Heart right ventricle (tissue), 16 donors: ENCODE measurements at regions not wholly inside any gene's neighbourhood (a gene's known extent, or its start where the extent isn't known, plus 50 kb on each side); places are given as distances from the start of the nearest gene placed in this dataset.

Experiments
- ATAC-seq, 8 donors: fragments of 200-7000 bp; cut with Tn5 transposase; one replicate each; pipeline ENCODE4 v1.9.1; 2020; ENCODE audit warnings: mild to moderate bottlenecking in 8 of 8, moderate library complexity in 8 of 8, moderate number of reproducible peaks in 1 of 8
- DNase-seq, 2 donors: peaks; one replicate each; pipeline ENCODE4 v3.0.0-alpha.2; 2020
- H3K27ac ChIP-seq, 10 donors: fragments of 200-600 bp; sonication (generic) in 2 of 10; one replicate each; pipeline versions ENCODE4 v1.5.0 to v1.8.0; 2020 to 2022; ENCODE audit warnings: mild to moderate bottlenecking in 3 of 10
- H3K27me3 ChIP-seq, 7 donors: fragments of 200-600 bp; one replicate each; pipeline ENCODE4 v1.8.0; 2021 to 2022; ENCODE audit warnings: mild to moderate bottlenecking in 2 of 7
- H3K36me3 ChIP-seq, 9 donors: fragments of 200-600 bp; sonication (generic) in 1 of 9; one replicate each; pipeline versions ENCODE4 v1.5.0 to v1.8.0; 2020 to 2022; ENCODE audit warnings: mild to moderate bottlenecking in 2 of 9
- H3K4me1 ChIP-seq, 9 donors: fragments of 200-600 bp; sonication (generic) in 1 of 9; one replicate each; pipeline versions ENCODE4 v1.5.0 to v1.8.0; 2020 to 2022; ENCODE audit warnings: mild to moderate bottlenecking in 4 of 9
- H3K4me3 ChIP-seq, 10 donors: fragments of 200-600 bp; sonication (generic) in 2 of 10; one replicate each; pipeline versions ENCODE4 v1.5.0 to v1.8.0; 2020 to 2022; ENCODE audit warnings: mild to moderate bottlenecking in 7 of 10, moderate library complexity in 2 of 10
- H3K9me3 ChIP-seq, 11 donors: fragments of 200-600 bp in 10 of 11; sonication (generic) in 2 of 11; one replicate each; pipeline versions ENCODE4 v1.5.0 to v1.8.0; 2013 to 2022; ENCODE audit warnings: mild to moderate bottlenecking in 2 of 11, control low read depth in 1 of 11, moderate library complexity in 1 of 11
- WGBS, 2 donors: extraction: QIAGEN DNeasy Blood & Tissue Kit; methylation state at CpG; one replicate each; pipeline ENCODE4 v1.1.7; 2013; ENCODE audit warnings: inconsistent platforms in 1 of 2; 5-methylcytosine and 5-hydroxymethylcytosine counted together
- intact Hi-C, 10 donors: fragments of 100-400 bp; cut with DNase I; formaldehyde crosslinking; loops; one replicate each; pipeline versions ENCODE4 v1.11.1 to v1.14.2; 2022
- TF ChIP-seq, protein P1 (sequence below), 9 donors: fragments of 200-600 bp; sonication (generic) in 2 of 9; IDR thresholded peaks; one replicate each; pipeline versions ENCODE4 v1.5.0 to v1.8.0; 2021 to 2022; ENCODE audit warnings: antibody characterized with exemption in 9 of 9, mild to moderate bottlenecking in 5 of 9, moderate library complexity in 1 of 9
- donor health status: Arrhythmogenic right ventricular cardiomyopathy.
- donor health status: ischemic (EF 13 %, LVEDD 7.1; RV severe dilation, severe dysfunction).
- donor health status: healthy with polysubstance abuse.
- donor health status: DM: no; HTN: yes; CAD: no.
- donor health status: DM: no; HTN: no; CAD: no.
- donor health status: ischemic (EF 25% LVEDD 6.9; RV normal size, moderate dysfunction).
- donor health status: ischemic (EF 25% LVEDD 5.7; RV mildly dilated, moderate dysfunction).
- donor health status: healthy.
- donor health status: DM: yes; HTN: yes; CAD: no.
- donor health status: Ischemic cardiomyopathy.
- donor health status: ischemic (EF 35%, LVEDD 5.7; RV mildly dilated, moderate dysfunction).
- donor health status: nonischemic (EF 11% LVEDD 7.7; RV severe dilation, severe dysfunction).
- donor health status: DM: yes; HTN: yes; CAD: no.
- donor health status: PGD.
- donor health status: ischemic (EF 29% LVEDD 5.4; RV normal size, mild dysfunction).
- donor health status: nonischemic (EF 23%, LVEDD 6.1; RV moderate dilation, normal function).

GRCh38 chr18:67913040-67913439 is 396.5 kb upstream of the DSEL start:
- intact Hi-C loops = no loop called here
- WGBS, 2 donors = 76 to 81% methylated on average over 1 of the region's 1 CpG

GRCh38 chr18:67901573-67901972 is 385.1 kb upstream of the DSEL start:
- WGBS, 2 donors = 86 to 87% methylated on average over 5 of the region's 5 CpGs
- Histone ChIP-seq H3K27ac (no peak overlapping the region), H3K4me1 (no peaks in the 10 kb centered on the region), H3K27me3 (no peaks in the 10 kb centered on the region), H3K4me3 (no peak overlapping the region), H3K9me3 (no peaks in the 10 kb centered on the region), H3K36me3 (no peaks in the 10 kb centered on the region)
- ATAC-seq (no peak), DNase-seq (no peak)
- TF ChIP-seq, protein P1, sequence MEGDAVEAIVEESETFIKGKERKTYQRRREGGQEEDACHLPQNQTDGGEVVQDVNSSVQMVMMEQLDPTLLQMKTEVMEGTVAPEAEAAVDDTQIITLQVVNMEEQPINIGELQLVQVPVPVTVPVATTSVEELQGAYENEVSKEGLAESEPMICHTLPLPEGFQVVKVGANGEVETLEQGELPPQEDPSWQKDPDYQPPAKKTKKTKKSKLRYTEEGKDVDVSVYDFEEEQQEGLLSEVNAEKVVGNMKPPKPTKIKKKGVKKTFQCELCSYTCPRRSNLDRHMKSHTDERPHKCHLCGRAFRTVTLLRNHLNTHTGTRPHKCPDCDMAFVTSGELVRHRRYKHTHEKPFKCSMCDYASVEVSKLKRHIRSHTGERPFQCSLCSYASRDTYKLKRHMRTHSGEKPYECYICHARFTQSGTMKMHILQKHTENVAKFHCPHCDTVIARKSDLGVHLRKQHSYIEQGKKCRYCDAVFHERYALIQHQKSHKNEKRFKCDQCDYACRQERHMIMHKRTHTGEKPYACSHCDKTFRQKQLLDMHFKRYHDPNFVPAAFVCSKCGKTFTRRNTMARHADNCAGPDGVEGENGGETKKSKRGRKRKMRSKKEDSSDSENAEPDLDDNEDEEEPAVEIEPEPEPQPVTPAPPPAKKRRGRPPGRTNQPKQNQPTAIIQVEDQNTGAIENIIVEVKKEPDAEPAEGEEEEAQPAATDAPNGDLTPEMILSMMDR (IDR thresholded peaks at IDR 0.05) = no peak
- intact Hi-C loops = no loop called here

More at GRCh38 chr18:67913040-67913439, 396.5 kb upstream of the DSEL start:
- peaks cover 0 to 4% (median 0%) of the 10 kb centered on the region in 11 donors for H3K9me3 ChIP-seq
- H3K27ac ChIP-seq = no peak overlapping the region
- H3K4me3 ChIP-seq = no peak overlapping the region
- H3K4me1 ChIP-seq = no peaks in the 10 kb centered on the region
- DNase-seq = no peak
- H3K27me3 ChIP-seq = no peaks in the 10 kb centered on the region
- H3K36me3 ChIP-seq = no peaks in the 10 kb centered on the region
- ATAC-seq = no peak
- TF ChIP-seq, protein P1 (IDR thresholded peaks at IDR 0.05) = no peak

DNA sequence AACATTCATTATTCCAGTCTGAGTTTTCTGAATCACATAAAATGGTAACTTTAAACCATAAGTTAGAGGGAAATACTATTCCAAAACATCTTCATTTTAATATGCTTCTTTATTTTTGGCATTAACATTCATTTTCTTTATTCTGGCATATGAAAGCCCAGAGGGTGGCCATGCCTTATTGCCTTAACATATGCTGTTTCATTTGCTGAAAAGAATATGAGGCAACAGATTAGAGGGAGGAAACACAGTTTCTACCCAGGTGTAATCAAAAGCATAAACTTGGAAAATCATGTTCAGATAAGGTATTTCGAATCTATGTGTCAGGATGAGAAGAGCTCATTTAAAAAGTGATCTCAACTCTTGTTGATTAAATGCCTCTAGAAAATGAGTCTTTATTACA is 379.9 kb upstream of the DSEL start:
- no peaks in the 10 kb centered on the region for H3K27me3 ChIP-seq
- intact Hi-C loops = no loop called here
- no peak overlapping the region for H3K4me3 ChIP-seq
- no peaks in the 10 kb centered on the region for H3K9me3 ChIP-seq
- DNase-seq = no peak
- H3K27ac ChIP-seq = no peak overlapping the region
- H3K36me3 ChIP-seq = no peaks in the 10 kb centered on the region
- WGBS, 2 donors = 29 to 33% methylated on average over 1 of the region's 1 CpG
- TF ChIP-seq, protein P1 (IDR thresholded peaks at IDR 0.05) = no peak
- no peaks in the 10 kb centered on the region for H3K4me1 ChIP-seq
- no peak for ATAC-seq

DNA sequence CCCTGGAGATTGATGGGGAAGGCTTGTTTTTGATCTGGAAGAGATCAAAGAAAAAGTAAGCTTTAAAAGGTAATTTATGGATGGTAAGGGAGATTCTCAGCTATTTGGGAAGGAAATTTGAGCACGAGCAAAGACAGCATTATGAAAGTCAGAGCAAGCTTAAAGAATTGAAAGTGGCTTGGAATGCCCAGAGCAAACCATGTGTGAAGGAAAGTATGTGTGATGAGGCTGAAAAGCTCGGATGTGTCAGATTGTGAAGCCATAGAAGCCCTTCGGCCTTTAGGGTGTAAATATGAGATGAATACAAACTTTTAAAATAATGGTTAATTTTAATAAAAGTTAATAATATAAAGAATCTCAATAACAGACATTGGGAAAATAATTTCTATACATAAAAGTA is 377.4 kb upstream of the DSEL start:
- no peak for ATAC-seq
- H3K4me1 ChIP-seq = no peaks in the 10 kb centered on the region
- H3K27ac ChIP-seq = no peak overlapping the region
- H3K9me3 ChIP-seq = no peaks in the 10 kb centered on the region
- H3K36me3 ChIP-seq = no peaks in the 10 kb centered on the region
- no peaks in the 10 kb centered on the region for H3K27me3 ChIP-seq
- 71 to 76% methylated on average over 3 of the region's 3 CpGs for WGBS, 2 donors
- DNase-seq = no peak
- no peak overlapping the region for H3K4me3 ChIP-seq
- intact Hi-C loops = no loop called here
- TF ChIP-seq, protein P1 (IDR thresholded peaks at IDR 0.05) = no peak

DNA sequence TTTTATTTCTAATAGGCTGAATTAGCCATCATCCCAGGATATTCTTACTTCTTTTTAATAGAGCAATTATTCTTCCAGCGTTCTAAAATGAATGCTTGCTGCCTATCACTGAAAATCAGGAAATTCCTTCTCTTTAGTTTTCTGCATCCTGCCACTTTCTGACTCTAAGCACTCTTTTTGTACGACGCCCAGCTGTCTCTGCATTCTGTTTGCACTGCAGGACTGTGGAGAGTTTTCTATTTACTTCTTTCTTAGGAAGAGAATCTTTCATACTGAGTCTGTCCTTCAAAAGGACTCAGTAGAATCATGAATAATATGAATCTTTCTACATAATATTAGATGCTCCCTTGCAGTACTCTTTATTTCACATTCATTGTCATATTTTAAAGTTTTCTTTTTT is 360.4 kb upstream of the DSEL start:
- TF ChIP-seq, protein P1 (IDR thresholded peaks at IDR 0.05) = no peak
- H3K27ac ChIP-seq = no peak overlapping the region
- ATAC-seq = no peak
- no peak overlapping the region for H3K4me3 ChIP-seq
- DNase-seq = no peak
- no peaks in the 10 kb centered on the region for H3K4me1 ChIP-seq
- no peaks in the 10 kb centered on the region for H3K36me3 ChIP-seq
- 31 to 32% methylated on average over 3 of the region's 3 CpGs for WGBS, 2 donors
- H3K9me3 ChIP-seq = no peaks in the 10 kb centered on the region
- intact Hi-C loops = no loop called here
- no peaks in the 10 kb centered on the region for H3K27me3 ChIP-seq
